ENCODE measurements at regions not wholly inside any gene's neighbourhood (a gene's known extent, or its start where the extent isn't known, plus 50 kb on each side); places are given as distances from the start of the nearest gene placed in this dataset.

- H3K27ac ChIP-seq (ENCODE audit: insufficient read depth, low read length): no peak overlapping the region
- intact Hi-C loops (cut with micrococcal nuclease) (no loop called here), in situ Hi-C loops (cut with MboI; ENCODE audit: low sequenced_read_pairs) (no loop called here), dilution Hi-C loops (cut with HindIII; ENCODE audit: low sequenced_read_pairs, unreplicated experiment) (no loop called here)
- H3K79me1 ChIP-seq (ENCODE audit: low read depth in 1 of 2, low read length in 2 of 2): no peaks in the 10 kb centered on the region
- no peaks in the 10 kb centered on the region for H3K27me3 ChIP-seq (ENCODE audit: control insufficient read depth, insufficient read depth, low read length)
- WGBS, 2 experiments (ENCODE audit: extremely low coverage in 2 of 2, insufficient read length in 1 of 2): no CpG with 5 or more reads among the region's 3 CpGs
- no peaks in the 10 kb centered on the region for H3K9me1 ChIP-seq (ENCODE audit: insufficient read depth, low read length)
- TF ChIP-seq MAZ (IDR thresholded peaks at IDR 0.05; ENCODE audit: borderline replicate concordance, low read depth, low read length): no peak
- TF ChIP-seq CTCF (conservative IDR thresholded peaks at IDR 0.05; ENCODE audit: low read depth, low read length): no peak
- no peak for TF ChIP-seq MAFK (IDR thresholded peaks at IDR 0.05; ENCODE audit: low read depth, low read length)
- TF ChIP-seq, protein P1, sequence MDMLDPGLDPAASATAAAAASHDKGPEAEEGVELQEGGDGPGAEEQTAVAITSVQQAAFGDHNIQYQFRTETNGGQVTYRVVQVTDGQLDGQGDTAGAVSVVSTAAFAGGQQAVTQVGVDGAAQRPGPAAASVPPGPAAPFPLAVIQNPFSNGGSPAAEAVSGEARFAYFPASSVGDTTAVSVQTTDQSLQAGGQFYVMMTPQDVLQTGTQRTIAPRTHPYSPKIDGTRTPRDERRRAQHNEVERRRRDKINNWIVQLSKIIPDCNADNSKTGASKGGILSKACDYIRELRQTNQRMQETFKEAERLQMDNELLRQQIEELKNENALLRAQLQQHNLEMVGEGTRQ (IDR thresholded peaks at IDR 0.05; ENCODE audit: low read depth, low read length): no peak
- no peak for TF ChIP-seq SMC3 (IDR thresholded peaks at IDR 0.05; ENCODE audit: low read depth, low read length)
- TF ChIP-seq POLR2A (IDR thresholded peaks at IDR 0.05; ENCODE audit: low read depth, low read length): no peak
- TF ChIP-seq RAD21 (IDR thresholded peaks at IDR 0.05; ENCODE audit: low read length): no peak
- no peak for TF ChIP-seq RCOR1 (IDR thresholded peaks at IDR 0.05; ENCODE audit: insufficient replicate concordance, low read length)
- TF ChIP-seq FOS (IDR thresholded peaks at IDR 0.05; ENCODE audit: low read depth, low read length): no peak
- TF ChIP-seq, protein P2, sequence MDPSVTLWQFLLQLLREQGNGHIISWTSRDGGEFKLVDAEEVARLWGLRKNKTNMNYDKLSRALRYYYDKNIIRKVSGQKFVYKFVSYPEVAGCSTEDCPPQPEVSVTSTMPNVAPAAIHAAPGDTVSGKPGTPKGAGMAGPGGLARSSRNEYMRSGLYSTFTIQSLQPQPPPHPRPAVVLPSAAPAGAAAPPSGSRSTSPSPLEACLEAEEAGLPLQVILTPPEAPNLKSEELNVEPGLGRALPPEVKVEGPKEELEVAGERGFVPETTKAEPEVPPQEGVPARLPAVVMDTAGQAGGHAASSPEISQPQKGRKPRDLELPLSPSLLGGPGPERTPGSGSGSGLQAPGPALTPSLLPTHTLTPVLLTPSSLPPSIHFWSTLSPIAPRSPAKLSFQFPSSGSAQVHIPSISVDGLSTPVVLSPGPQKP (IDR thresholded peaks at IDR 0.05; ENCODE audit: borderline replicate concordance, low read depth, low read length): no peak
- TF ChIP-seq CHD1 (IDR thresholded peaks at IDR 0.05; ENCODE audit: low read depth, low read length): no peak
- no peak for TF ChIP-seq MXI1 (IDR thresholded peaks at IDR 0.05; ENCODE audit: borderline replicate concordance, low read depth, low read length)
- no peak overlapping the region for H3K18ac ChIP-seq (ENCODE audit: low read depth, low read length)
- H3K4me1 ChIP-seq (ENCODE audit: control insufficient read depth, insufficient read depth, low read length): no peaks in the 10 kb centered on the region
- no peak overlapping the region for H3K9ac ChIP-seq (ENCODE audit: low read depth, low read length)
- no peak overlapping the region for H2BK5ac ChIP-seq (ENCODE audit: low read depth, low read length, poor library complexity, severe bottlenecking)
- POLR2A ChIA-PET (ENCODE audit: unreplicated experiment): no interaction called here
- no peaks in the 10 kb centered on the region for H3K9me3 ChIP-seq (ENCODE audit: control insufficient read depth, insufficient read depth, low read length)
- no peaks in the 10 kb centered on the region for H4K20me1 ChIP-seq (ENCODE audit: insufficient read depth, low read length)
- H2AK5ac ChIP-seq (ENCODE audit: low read depth, low read length): no peak overlapping the region
- H2AK9ac ChIP-seq (replicated peaks; ENCODE audit: low read depth, low read length, poor library complexity): no peak overlapping the region
- H3K36me3 ChIP-seq (ENCODE audit: control insufficient read depth, insufficient read depth, low read length): no peaks in the 10 kb centered on the region
- DNase-seq (no peak), ATAC-seq (ENCODE audit: low read depth) (no peak)
- CTCF ChIA-PET: no interaction called here
- H2BK15ac ChIP-seq (ENCODE audit: low read depth, low read length): no peak overlapping the region
- no peak overlapping the region for H2AFZ ChIP-seq (replicated peaks; ENCODE audit: low read length, poor library complexity)
- H3K14ac ChIP-seq (replicated peaks; ENCODE audit: low read depth, low read length): no peak overlapping the region
- no peak overlapping the region for H2BK120ac ChIP-seq (ENCODE audit: low read depth, low read length)
- no peak overlapping the region for H3K4ac ChIP-seq (ENCODE audit: low read depth, low read length)
- H4K8ac ChIP-seq (ENCODE audit: low read depth in 2 of 2, low read length in 2 of 2): no peak overlapping the region
- no peak overlapping the region for H3K4me3 ChIP-seq (ENCODE audit: insufficient read depth, low read depth, low read length)
- BruUV-seq (replicated peaks): no TSS peak
- H4K91ac ChIP-seq (ENCODE audit: insufficient read depth, low read depth, low read length): no peak overlapping the region
- no peak overlapping the region for H3K56ac ChIP-seq (ENCODE audit: extremely low read depth, insufficient read depth, low read length)
- no peak overlapping the region for H4K5ac ChIP-seq (ENCODE audit: low read depth, low read length)
- no peak overlapping the region for H2BK20ac ChIP-seq (ENCODE audit: low read depth, low read length)
- no peak overlapping the region for H3K23ac ChIP-seq (ENCODE audit: low read depth, low read length)
- no peak overlapping the region for H3K4me2 ChIP-seq (ENCODE audit: low read depth, low read length)
Measured at GRCh38 chr1:190602325-190602724, 124.7 kb upstream of the BRINP3 start.

Measured in IMR-90 (cell line).